ENCODE measurements at regions not wholly inside any gene's neighbourhood (a gene's known extent, or its start where the extent isn't known, plus 50 kb on each side); places are given as distances from the start of the nearest gene placed in this dataset.

DNA sequence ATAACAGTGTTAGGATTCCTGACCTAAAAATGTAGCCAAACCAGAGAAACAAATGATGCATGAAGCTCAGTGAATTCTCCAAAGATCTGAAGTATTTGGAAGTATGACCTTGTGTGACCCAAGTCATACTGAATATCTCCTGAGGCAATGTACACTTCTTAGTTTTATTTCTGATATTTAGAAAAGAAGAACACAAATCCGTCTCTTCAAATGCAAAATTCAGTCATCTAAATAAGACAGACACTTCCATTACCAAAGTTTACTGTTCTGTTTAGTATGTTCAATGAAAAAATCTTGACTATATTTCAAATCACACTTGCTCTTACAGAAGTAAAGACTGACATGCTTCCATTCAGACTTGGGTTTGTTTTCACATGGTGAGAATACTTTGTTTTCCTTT is 495.7 kb downstream of the RIT2 start:
- 42% methylated on average over 1 of the region's 1 CpG for WGBS (ENCODE audit: low lambda C conversion rate)

DNA sequence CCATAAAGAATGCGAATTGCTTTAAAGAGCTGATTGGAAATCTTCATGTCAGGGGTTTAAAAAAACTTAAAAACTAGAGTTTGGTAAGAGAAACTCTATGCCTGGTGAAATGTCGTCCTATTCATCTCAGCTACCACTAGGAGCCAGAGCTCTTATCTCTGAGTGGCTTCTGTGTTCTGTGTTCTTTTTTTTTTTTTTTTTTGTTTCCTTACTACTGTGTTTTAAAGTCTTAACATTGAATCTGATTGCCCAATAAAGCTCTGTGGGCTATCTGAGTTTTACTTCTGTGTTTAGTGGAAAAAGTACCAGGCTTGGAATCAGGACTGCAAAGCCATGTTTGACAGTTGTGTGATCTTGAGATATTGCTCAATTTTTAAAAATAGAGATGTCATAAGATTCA is 494.8 kb downstream of the RIT2 start:
- no peak overlapping the region for H3K4me3 ChIP-seq (ENCODE audit: low read depth in 2 of 2, low read length in 1 of 2)
- no peak overlapping the region for H2AFZ ChIP-seq (ENCODE audit: low read depth)
- no peak overlapping the region for H3K27ac ChIP-seq (ENCODE audit: low read depth in 2 of 2, low read length in 1 of 2)
- H3F3A ChIP-seq (replicated peaks; ENCODE audit: insufficient read depth): no peaks in the 10 kb centered on the region
- POLR2A ChIA-PET: no interaction called here
- no peaks in the 10 kb centered on the region for H3K9me3 ChIP-seq
- 33% methylated on average over 2 of the region's 2 CpGs for WGBS (ENCODE audit: low lambda C conversion rate)
- DNase-seq: no peak
- H3K36me3 ChIP-seq (replicated peaks in 1 of 2; ENCODE audit: control insufficient read depth in 1 of 2, insufficient read depth in 2 of 2, low read length in 1 of 2): no peaks in the 10 kb centered on the region
- H4K20me1 ChIP-seq (ENCODE audit: insufficient read depth): no peaks in the 10 kb centered on the region
- no peaks in the 10 kb centered on the region for H3K27me3 ChIP-seq (ENCODE audit: insufficient read depth)
- H3K4me1 ChIP-seq (ENCODE audit: control insufficient read depth in 1 of 2, insufficient read depth in 2 of 2, low read depth in 1 of 2, low read length in 1 of 2): no peaks in the 10 kb centered on the region; a peak in 2 of 4 replicates
- H3K9me2 ChIP-seq: no peaks in the 10 kb centered on the region
- no peaks in the 10 kb centered on the region for H3K79me2 ChIP-seq (ENCODE audit: insufficient read depth)
- no peak overlapping the region for H3K4me2 ChIP-seq
- CTCF ChIA-PET: no interaction called here
- no peak overlapping the region for H3K9ac ChIP-seq
- TF ChIP-seq TCF12 (IDR thresholded peaks at IDR 0.05) (no peak), NRF1 (IDR thresholded peaks at IDR 0.05; ENCODE audit: low read depth, low read length) (no peak), FOXJ3 (CRISPR knock-in tag; IDR thresholded peaks at IDR 0.05) (no peak), EP300 (IDR thresholded peaks at IDR 0.05; ENCODE audit: borderline replicate concordance in 1 of 2, low read depth in 1 of 2, low read length in 1 of 2) (no peak), SIN3A (IDR thresholded peaks at IDR 0.05; ENCODE audit: borderline replicate concordance, low read depth, low read length) (no peak), YY1 (IDR thresholded peaks at IDR 0.05; ENCODE audit: low read depth) (no peak), TAF1 (IDR thresholded peaks at IDR 0.05; ENCODE audit: borderline replicate concordance, low read depth, low read length) (no peak)

More for the DNA sequence above, 495.7 kb downstream of the RIT2 start:
- no peak for TF ChIP-seq SIN3A (IDR thresholded peaks at IDR 0.05; ENCODE audit: borderline replicate concordance, low read depth, low read length)
- TF ChIP-seq ELF1 (IDR thresholded peaks at IDR 0.05): no peak
- no peak for TF ChIP-seq RAD21 (IDR thresholded peaks at IDR 0.05; ENCODE audit: low read length)
- Histone ChIP-seq H3K9me3 (no peaks in the 10 kb centered on the region), H3K27ac (ENCODE audit: low read depth in 2 of 2, low read length in 1 of 2) (no peak overlapping the region), H3K9ac (no peak overlapping the region), H3K4me1 (ENCODE audit: control insufficient read depth in 1 of 2, insufficient read depth in 2 of 2, low read depth in 1 of 2, low read length in 1 of 2) (peaks cover 0 to 5% of the 10 kb centered on the region in 2 experiments; a peak in 2 of 4 replicates), H3K4me3 (ENCODE audit: low read depth in 2 of 2, low read length in 1 of 2) (no peak overlapping the region), H2AFZ (ENCODE audit: low read depth) (no peak overlapping the region), H3K79me2 (ENCODE audit: insufficient read depth) (no peaks in the 10 kb centered on the region), H3K4me2 (no peak overlapping the region), H3K9me2 (no peaks in the 10 kb centered on the region), H3K27me3 (ENCODE audit: insufficient read depth) (no peaks in the 10 kb centered on the region), H3K36me3 (replicated peaks in 1 of 2; ENCODE audit: control insufficient read depth in 1 of 2, insufficient read depth in 2 of 2, low read length in 1 of 2) (no peaks in the 10 kb centered on the region), H4K20me1 (ENCODE audit: insufficient read depth) (no peaks in the 10 kb centered on the region), H3F3A (replicated peaks; ENCODE audit: insufficient read depth) (no peaks in the 10 kb centered on the region)
- DNase-seq: no peak
- CTCF ChIA-PET: no interaction called here
- POLR2A ChIA-PET: no interaction called here

DNA sequence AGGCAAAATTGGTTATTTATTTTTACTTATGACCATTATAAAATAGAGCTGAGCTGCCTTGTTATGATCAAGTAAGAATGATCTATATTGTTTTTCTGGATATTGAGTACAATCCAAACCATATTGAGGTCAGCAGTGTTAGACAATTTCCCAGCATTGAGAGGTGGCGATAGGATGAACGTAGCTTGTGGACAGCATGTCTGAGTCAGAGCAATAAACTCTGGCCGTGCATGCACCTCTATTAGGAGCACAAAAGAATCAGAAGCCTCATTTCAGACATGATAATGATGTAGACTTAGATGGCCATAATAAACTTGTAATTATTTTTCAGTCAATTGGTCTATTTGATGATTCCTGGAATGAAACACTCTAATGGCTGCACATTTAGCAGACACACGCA is 491.6 kb downstream of the RIT2 start:
- Histone ChIP-seq H3K9me2 (no peaks in the 10 kb centered on the region), H3K27me3 (ENCODE audit: insufficient read depth) (no peaks in the 10 kb centered on the region), H3K4me1 (ENCODE audit: control insufficient read depth in 1 of 2, insufficient read depth in 2 of 2, low read depth in 1 of 2, low read length in 1 of 2) (no peaks in the 10 kb centered on the region), H3K36me3 (replicated peaks in 1 of 2; ENCODE audit: control insufficient read depth in 1 of 2, insufficient read depth in 2 of 2, low read length in 1 of 2) (no peaks in the 10 kb centered on the region), H3K9ac (no peak overlapping the region), H3K9me3 (no peaks in the 10 kb centered on the region), H3K79me2 (ENCODE audit: insufficient read depth) (no peaks in the 10 kb centered on the region), H3K4me3 (ENCODE audit: low read depth in 2 of 2, low read length in 1 of 2) (no peak overlapping the region), H3K4me2 (no peak overlapping the region), H3F3A (replicated peaks; ENCODE audit: insufficient read depth) (no peaks in the 10 kb centered on the region), H3K27ac (ENCODE audit: low read depth in 2 of 2, low read length in 1 of 2) (no peak overlapping the region), H4K20me1 (ENCODE audit: insufficient read depth) (no peaks in the 10 kb centered on the region), H2AFZ (ENCODE audit: low read depth) (no peak overlapping the region)
- 69% methylated on average over 4 of the region's 4 CpGs for WGBS (ENCODE audit: low lambda C conversion rate)
- CTCF ChIA-PET: interaction anchor here (0.6 kb wide), 1 partner anchor 319 kb away, joined by 3 read pairs; no protein-coding TSS in a partner anchor
- POLR2A ChIA-PET: no interaction called here
- no peak for DNase-seq
- TF ChIP-seq, protein P1, sequence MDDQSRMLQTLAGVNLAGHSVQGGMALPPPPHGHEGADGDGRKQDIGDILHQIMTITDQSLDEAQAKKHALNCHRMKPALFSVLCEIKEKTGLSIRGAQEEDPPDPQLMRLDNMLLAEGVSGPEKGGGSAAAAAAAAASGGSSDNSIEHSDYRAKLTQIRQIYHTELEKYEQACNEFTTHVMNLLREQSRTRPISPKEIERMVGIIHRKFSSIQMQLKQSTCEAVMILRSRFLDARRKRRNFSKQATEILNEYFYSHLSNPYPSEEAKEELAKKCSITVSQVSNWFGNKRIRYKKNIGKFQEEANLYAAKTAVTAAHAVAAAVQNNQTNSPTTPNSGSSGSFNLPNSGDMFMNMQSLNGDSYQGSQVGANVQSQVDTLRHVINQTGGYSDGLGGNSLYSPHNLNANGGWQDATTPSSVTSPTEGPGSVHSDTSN (IDR thresholded peaks at IDR 0.05): no peak
- TF ChIP-seq, protein P2, sequence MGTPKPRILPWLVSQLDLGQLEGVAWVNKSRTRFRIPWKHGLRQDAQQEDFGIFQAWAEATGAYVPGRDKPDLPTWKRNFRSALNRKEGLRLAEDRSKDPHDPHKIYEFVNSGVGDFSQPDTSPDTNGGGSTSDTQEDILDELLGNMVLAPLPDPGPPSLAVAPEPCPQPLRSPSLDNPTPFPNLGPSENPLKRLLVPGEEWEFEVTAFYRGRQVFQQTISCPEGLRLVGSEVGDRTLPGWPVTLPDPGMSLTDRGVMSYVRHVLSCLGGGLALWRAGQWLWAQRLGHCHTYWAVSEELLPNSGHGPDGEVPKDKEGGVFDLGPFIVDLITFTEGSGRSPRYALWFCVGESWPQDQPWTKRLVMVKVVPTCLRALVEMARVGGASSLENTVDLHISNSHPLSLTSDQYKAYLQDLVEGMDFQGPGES (IDR thresholded peaks at IDR 0.05; ENCODE audit: low read depth, low read length): no peak
- TF ChIP-seq NFIC (IDR thresholded peaks at IDR 0.05; ENCODE audit: borderline replicate concordance): no peak
- TF ChIP-seq RAD21 (IDR thresholded peaks at IDR 0.05; ENCODE audit: low read length): no peak
- no peak for TF ChIP-seq EZH2phosphoT487 (IDR thresholded peaks at IDR 0.05; ENCODE audit: borderline replicate concordance, low read depth)
- no peak for TF ChIP-seq GATA2 (CRISPR knock-in tag; IDR thresholded peaks at IDR 0.05)
- no peak for TF ChIP-seq POLR2AphosphoS5 (IDR thresholded peaks at IDR 0.05; ENCODE audit: low read depth, low read length)
- no peak for TF ChIP-seq ELF1 (IDR thresholded peaks at IDR 0.05)
- TF ChIP-seq SIN3A (IDR thresholded peaks at IDR 0.05; ENCODE audit: borderline replicate concordance, low read depth, low read length): no peak
- TF ChIP-seq, protein P3, sequence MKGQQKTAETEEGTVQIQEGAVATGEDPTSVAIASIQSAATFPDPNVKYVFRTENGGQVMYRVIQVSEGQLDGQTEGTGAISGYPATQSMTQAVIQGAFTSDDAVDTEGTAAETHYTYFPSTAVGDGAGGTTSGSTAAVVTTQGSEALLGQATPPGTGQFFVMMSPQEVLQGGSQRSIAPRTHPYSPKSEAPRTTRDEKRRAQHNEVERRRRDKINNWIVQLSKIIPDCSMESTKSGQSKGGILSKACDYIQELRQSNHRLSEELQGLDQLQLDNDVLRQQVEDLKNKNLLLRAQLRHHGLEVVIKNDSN (IDR thresholded peaks at IDR 0.05; ENCODE audit: borderline replicate concordance, low read depth): no peak
- TF ChIP-seq RFX5 (IDR thresholded peaks at IDR 0.05; ENCODE audit: low read length): no peak
- no peak for TF ChIP-seq MEF2A (IDR thresholded peaks at IDR 0.05; ENCODE audit: borderline replicate concordance, low read depth)
- TF ChIP-seq, protein P4, sequence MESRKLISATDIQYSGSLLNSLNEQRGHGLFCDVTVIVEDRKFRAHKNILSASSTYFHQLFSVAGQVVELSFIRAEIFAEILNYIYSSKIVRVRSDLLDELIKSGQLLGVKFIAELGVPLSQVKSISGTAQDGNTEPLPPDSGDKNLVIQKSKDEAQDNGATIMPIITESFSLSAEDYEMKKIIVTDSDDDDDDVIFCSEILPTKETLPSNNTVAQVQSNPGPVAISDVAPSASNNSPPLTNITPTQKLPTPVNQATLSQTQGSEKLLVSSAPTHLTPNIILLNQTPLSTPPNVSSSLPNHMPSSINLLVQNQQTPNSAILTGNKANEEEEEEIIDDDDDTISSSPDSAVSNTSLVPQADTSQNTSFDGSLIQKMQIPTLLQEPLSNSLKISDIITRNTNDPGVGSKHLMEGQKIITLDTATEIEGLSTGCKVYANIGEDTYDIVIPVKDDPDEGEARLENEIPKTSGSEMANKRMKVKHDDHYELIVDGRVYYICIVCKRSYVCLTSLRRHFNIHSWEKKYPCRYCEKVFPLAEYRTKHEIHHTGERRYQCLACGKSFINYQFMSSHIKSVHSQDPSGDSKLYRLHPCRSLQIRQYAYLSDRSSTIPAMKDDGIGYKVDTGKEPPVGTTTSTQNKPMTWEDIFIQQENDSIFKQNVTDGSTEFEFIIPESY (IDR thresholded peaks at IDR 0.05; ENCODE audit: borderline replicate concordance, low read depth): no peak
